Activated CD8-positive, alpha-beta memory T cell treated with anti-CD3 and anti-CD28 coated beads for 36 hours (primary cell): ENCODE measurements at regions not wholly inside any gene's neighbourhood (a gene's known extent, or its start where the extent isn't known, plus 50 kb on each side); places are given as distances from the start of the nearest gene placed in this dataset.

Experiments used
- CTCF ChIA-PET: fragments of 350-600 bp; sonication (Branson Sonifier 250); formaldehyde crosslinking; loops from one replicate; lab custom pipeline; 2021; ENCODE audit warnings: antibody characterized with exemption; lab: Charles Lee
- POLR2A ChIA-PET: fragments of 350-600 bp; sonication (Branson Sonifier 250); formaldehyde crosslinking; loops from one replicate; lab custom pipeline; 2021; ENCODE audit warnings: antibody characterized with exemption; lab: Charles Lee

GRCh38 chr11:97972731-97973130 is 1048.0 kb upstream of the CNTN5 start:
- CTCF ChIA-PET: no interaction called here
- POLR2A ChIA-PET: no interaction called here

DNA sequence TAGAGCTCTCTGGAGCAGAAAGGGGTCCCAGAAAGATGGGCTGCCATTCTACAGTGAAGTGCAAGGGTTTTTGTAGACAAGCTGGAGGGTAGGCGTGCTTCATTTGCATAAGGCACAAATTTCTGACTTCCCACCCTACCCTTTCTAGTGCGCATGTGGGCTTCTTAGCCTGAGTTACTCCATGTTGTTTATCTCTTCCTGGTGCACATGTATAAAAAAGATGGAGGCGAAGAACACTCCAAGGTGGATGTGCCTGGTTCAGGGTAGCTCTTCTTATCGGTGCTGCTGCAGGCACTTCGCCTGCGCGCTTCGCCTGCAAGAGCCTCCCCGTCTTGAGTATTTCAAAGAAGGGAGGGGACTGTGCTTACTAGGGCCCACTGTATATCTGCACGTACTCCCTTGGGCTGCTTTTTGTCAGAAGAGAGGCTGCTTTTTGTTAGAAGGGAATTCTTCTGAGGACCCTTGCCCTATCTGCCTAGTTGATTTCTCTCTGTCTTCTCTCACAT is 1047.3 kb upstream of the CNTN5 start:
- ChIA-PET CTCF (no interaction called here), POLR2A (no interaction called here)

GRCh38 chr11:97974798-97975498 is 1045.8 kb upstream of the CNTN5 start:
- POLR2A ChIA-PET: no interaction called here

DNA sequence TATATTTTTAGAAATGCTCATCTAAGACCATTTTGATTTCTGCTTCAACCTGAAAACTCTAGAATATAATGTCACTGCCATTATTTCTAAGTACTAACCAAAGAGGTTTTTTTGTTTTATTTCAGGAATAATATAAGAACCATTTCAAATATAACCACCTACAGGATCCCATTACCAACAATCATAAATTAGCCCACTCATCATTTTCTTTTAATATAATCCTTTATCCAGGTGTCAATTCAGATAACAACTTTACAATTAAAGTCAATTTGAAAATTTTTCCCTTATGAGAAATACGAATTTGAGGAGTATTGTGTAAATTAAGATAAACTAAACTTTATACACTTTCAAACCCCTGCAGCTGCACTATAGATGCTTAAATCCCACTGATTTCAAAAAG is 1043.0 kb upstream of the CNTN5 start:
- ChIA-PET CTCF (no interaction called here), POLR2A (no interaction called here)

More at GRCh38 chr11:97974798-97975498, 1045.8 kb upstream of the CNTN5 start:
- CTCF ChIA-PET: no interaction called here

GRCh38 chr11:97979741-97980140 is 1041.0 kb upstream of the CNTN5 start:
- CTCF ChIA-PET: no interaction called here

DNA sequence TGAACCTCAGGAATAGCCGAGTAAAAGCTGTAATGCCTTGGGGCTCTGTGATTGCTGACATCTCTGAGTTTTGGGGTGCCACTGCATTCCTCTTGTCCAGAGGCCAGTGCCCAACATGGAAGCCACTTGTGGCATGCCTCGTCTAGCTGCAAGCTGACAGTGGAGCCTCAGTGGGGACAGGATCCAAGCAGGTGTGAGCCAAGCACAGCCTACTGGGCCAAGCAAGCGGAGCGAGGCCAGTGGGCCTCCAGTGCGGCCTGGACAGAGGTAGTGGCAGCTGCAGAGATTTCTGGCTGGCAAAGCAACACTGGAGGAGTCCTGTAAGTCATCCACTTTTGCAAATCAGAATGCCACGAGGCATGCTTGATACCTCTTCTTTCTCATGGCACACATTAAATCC is 1038.2 kb upstream of the CNTN5 start:
- ChIA-PET POLR2A (no interaction called here), CTCF (no interaction called here)

More at GRCh38 chr11:97979741-97980140, 1041.0 kb upstream of the CNTN5 start:
- POLR2A ChIA-PET: no interaction called here

DNA sequence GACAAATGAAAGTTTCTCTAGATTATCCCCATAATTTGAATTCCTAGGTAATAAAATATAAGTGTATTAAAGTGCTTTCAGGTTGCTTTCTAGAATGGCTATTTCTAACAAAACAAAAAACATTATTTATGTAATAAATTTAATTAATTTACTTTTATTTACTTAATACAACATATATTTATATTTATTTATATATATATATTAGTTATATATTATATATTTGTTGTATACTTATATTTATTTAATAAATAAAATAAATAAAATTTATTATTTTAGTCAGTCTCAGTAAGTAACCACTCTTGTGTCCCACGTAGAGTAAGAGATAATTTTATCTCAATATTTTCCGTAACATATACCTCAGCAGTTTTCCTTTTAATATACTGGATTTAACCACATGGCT is 1031.6 kb upstream of the CNTN5 start:
- POLR2A ChIA-PET: no interaction called here
- CTCF ChIA-PET: no interaction called here

GRCh38 chr11:97990162-97990920 is 1030.4 kb upstream of the CNTN5 start:
- ChIA-PET POLR2A (no interaction called here), CTCF (no interaction called here)

GRCh38 chr11:97993562-97993961 is 1027.2 kb upstream of the CNTN5 start:
- ChIA-PET CTCF (no interaction called here), POLR2A (no interaction called here)

- CTCF ChIA-PET: no interaction called here
- POLR2A ChIA-PET: no interaction called here
Measured at GRCh38 chr11:97995874-97996273, 1024.9 kb upstream of the CNTN5 start.

DNA sequence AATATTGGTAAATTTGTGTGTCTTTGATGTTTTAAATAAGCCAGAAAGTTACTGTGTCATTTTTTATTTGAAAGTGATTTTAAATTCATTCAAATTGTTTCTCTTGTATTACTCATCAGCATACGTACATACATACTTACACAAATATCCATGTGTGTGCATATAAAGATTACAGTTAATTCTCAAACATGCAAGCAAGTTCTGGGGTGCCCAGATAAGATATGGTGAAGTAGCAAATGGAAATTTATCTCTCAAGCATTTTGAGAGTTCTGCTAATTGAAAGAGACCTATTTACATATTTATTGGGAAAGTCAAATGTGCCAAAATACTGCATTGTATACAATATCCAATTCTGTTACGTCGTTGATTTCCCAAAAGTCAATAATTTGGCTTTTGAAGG is 1024.0 kb upstream of the CNTN5 start:
- CTCF ChIA-PET: no interaction called here
- POLR2A ChIA-PET: no interaction called here

- ChIA-PET CTCF (no interaction called here), POLR2A (no interaction called here)
Measured at GRCh38 chr11:98003606-98004371, 1017.0 kb upstream of the CNTN5 start.

DNA sequence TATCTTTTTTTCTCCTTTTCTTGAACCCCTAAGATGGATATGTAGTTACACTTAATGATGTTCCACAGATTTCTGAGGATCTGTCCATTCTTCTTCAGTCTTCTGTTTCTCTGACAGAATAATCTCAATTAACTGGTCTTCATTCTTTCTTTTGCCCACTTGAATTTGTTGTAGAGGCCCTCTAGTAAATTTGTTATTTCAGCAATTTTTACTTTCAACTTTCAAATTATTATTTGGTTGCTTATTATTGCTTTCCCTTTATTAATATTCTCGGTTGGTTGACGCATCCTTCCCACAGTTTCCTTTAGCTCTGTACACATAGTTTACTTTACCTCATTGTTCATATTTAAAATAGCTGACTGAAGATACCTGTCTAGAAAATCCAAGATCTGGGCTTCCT is 1013.7 kb upstream of the CNTN5 start:
- ChIA-PET CTCF (no interaction called here), POLR2A (no interaction called here)

DNA sequence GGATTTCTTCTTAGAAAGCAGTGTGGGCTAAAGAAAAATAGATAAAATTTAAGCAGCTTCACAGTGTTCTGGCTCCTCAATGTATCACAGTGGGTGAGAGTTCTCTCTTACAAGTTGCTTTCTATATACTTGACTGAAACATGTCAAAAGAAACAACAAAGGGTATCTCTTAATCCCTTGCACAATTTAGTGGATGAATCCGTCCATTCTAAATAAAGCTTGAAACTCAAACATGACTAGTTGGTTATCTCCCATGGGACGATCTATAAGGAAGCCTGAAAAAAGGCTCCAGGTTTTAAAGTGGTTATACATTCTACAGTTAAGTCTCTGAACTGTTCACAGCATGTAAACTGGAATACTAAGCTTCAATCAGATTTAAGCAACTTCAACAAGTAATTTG is 993.1 kb upstream of the CNTN5 start:
- POLR2A ChIA-PET: no interaction called here
- CTCF ChIA-PET: no interaction called here

GRCh38 chr11:98029832-98030231 is 990.9 kb upstream of the CNTN5 start:
- ChIA-PET CTCF (no interaction called here), POLR2A (no interaction called here)

- CTCF ChIA-PET: no interaction called here
- POLR2A ChIA-PET: no interaction called here
Measured at GRCh38 chr11:98036810-98037209, 983.9 kb upstream of the CNTN5 start.

GRCh38 chr11:98040061-98040808 is 980.5 kb upstream of the CNTN5 start:
- ChIA-PET CTCF (no interaction called here), POLR2A (no interaction called here)

DNA sequence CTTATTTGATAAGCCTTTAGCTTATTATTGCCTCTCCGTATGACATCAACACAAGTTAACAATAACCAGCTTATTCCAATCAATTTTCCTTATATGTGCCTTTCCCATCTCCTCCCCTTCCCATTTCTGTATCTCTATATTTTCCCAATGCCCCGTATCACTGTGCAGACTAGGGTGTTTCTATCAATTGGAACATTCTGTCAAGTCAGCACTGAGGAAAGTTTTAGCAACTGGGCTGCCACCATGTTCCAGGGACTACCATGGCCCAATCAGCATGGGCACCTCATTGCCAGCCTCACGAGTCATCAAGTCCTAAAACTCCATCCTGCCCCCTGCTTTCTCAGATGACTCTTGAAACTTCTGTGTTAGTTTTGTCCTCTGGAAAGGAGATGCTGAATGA is 973.1 kb upstream of the CNTN5 start:
- ChIA-PET POLR2A (no interaction called here), CTCF (no interaction called here)

GRCh38 chr11:98053851-98054250 is 966.9 kb upstream of the CNTN5 start:
- POLR2A ChIA-PET: no interaction called here
- CTCF ChIA-PET: no interaction called here

- ChIA-PET CTCF (no interaction called here), POLR2A (no interaction called here)
Measured at GRCh38 chr11:98056945-98057344, 963.8 kb upstream of the CNTN5 start.
